Tibial artery (tissue), 4 donors: ENCODE measurements at regions not wholly inside any gene's neighbourhood (a gene's known extent, or its start where the extent isn't known, plus 50 kb on each side); places are given as distances from the start of the nearest gene placed in this dataset.

Experiments
- DNase-seq, 2 donors: peaks; one replicate each; pipeline ENCODE4 v3.0.0-alpha.2; 2019
- H3K27ac ChIP-seq, 2 donors: fragments of 200-600 bp; sonication (generic) in 1 of 2; 1 replicate in 1 of 2; 2 replicates in 1 of 2; pipeline ENCODE4 v1.5.1; 2018 to 2019; ENCODE audit warnings: mild to moderate bottlenecking in 1 of 2
- H3K27me3 ChIP-seq, 2 donors: fragments of 200-600 bp; sonication (generic) in 1 of 2; one replicate each; pipeline versions ENCODE4 v1.5.1 to v1.6.0; 2016 to 2019
- H3K36me3 ChIP-seq, 3 donors: fragments of 200-600 bp; sonication (generic) in 2 of 3; one replicate each; pipeline ENCODE4 v1.5.1; 2016 to 2019; ENCODE audit warnings: mild to moderate bottlenecking in 2 of 3
- H3K4me1 ChIP-seq, 4 donors: fragments of 200-600 bp; sonication (generic) in 2 of 4; 1 replicate in 3 of 4; 2 replicates in 1 of 4; pipeline ENCODE4 v1.5.1; 2016 to 2019
- H3K4me3 ChIP-seq, 2 donors: fragments of 200-600 bp; sonication (generic) in 1 of 2; 1 replicate in 1 of 2; 2 replicates in 1 of 2; pipeline ENCODE4 v1.5.1; 2018 to 2019; ENCODE audit warnings: mild to moderate bottlenecking in 2 of 2
- H3K9me3 ChIP-seq, 3 donors: fragments of 200-600 bp; sonication (generic) in 1 of 3; one replicate each; pipeline ENCODE4 v1.5.1; 2016 to 2019
- CTCF ChIP-seq, 2 experiments: fragments of 200-600 bp in 1 of 2; fragments of 450-650 bp in 1 of 2; IDR thresholded peaks; one replicate each; pipeline ENCODE4 v1.5.1; 2017 to 2019; ENCODE audit warnings: antibody characterized with exemption in 2 of 2, mild to moderate bottlenecking in 1 of 2, moderate library complexity in 1 of 2
- intact Hi-C: fragments of 100-400 bp; cut with DNase I; formaldehyde crosslinking; loops from one replicate; pipeline ENCODE4 v1.15.0; 2023; ENCODE audit warnings: low total_unique reads

GRCh38 chr4:30920043-30920442, 199.9 kb downstream of the PCDH7 start:
- no peaks in the 10 kb centered on the region for H3K27me3 ChIP-seq
- peaks cover 0 to 5% (median 0%) of the 10 kb centered on the region in 3 donors for H3K36me3 ChIP-seq
- no peaks in the 10 kb centered on the region for H3K9me3 ChIP-seq
- no peak for DNase-seq
- H3K4me3 ChIP-seq = no peak overlapping the region
- TF ChIP-seq CTCF (IDR thresholded peaks at IDR 0.05) = no peak
- intact Hi-C loops = no loop called here
- H3K27ac ChIP-seq = no peak overlapping the region
- H3K4me1 ChIP-seq = peaks cover 0 to 11% (median 0%) of the 10 kb centered on the region in 4 donors

- DNase-seq = no peak
- no peak for TF ChIP-seq CTCF (IDR thresholded peaks at IDR 0.05)
- Histone ChIP-seq H3K4me3 (no peak overlapping the region), H3K36me3 (peaks cover 0 to 5% (median 0%) of the 10 kb centered on the region in 3 donors), H3K27ac (no peak overlapping the region), H3K9me3 (no peaks in the 10 kb centered on the region), H3K27me3 (no peaks in the 10 kb centered on the region), H3K4me1 (peaks cover 0 to 8% (median 0%) of the 10 kb centered on the region in 4 donors)
- intact Hi-C loops = no loop called here
Measured at GRCh38 chr4:30922625-30923024, 202.5 kb downstream of the PCDH7 start.

DNA sequence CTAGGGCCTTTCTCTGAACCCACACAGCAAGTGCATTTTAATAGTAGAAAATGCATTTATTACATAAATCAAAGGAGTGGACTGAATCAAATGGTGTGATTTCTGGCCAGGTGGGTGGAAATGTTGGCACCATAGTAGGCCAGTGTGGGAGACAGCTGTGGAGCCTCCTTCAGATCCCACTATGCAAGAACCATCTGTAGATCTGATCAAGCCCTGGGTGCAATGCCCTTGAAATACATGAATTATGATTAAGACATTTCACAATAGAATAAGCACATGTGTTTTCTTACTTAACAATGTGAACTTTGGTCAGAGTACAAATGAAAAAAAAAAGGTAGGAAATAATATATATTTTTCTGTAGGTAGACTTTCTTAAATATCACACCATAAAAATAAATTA, 204.3 kb downstream of the PCDH7 start:
- DNase-seq = no peak
- no peaks in the 10 kb centered on the region for H3K27me3 ChIP-seq
- H3K9me3 ChIP-seq = no peaks in the 10 kb centered on the region
- no peak overlapping the region for H3K4me3 ChIP-seq
- TF ChIP-seq CTCF (IDR thresholded peaks at IDR 0.05) = no peak
- intact Hi-C loops = no loop called here
- H3K36me3 ChIP-seq = peaks cover 0 to 5% (median 0%) of the 10 kb centered on the region in 3 donors
- peaks cover 0 to 3% (median 0%) of the 10 kb centered on the region in 4 donors for H3K4me1 ChIP-seq
- H3K27ac ChIP-seq = no peak overlapping the region

DNA sequence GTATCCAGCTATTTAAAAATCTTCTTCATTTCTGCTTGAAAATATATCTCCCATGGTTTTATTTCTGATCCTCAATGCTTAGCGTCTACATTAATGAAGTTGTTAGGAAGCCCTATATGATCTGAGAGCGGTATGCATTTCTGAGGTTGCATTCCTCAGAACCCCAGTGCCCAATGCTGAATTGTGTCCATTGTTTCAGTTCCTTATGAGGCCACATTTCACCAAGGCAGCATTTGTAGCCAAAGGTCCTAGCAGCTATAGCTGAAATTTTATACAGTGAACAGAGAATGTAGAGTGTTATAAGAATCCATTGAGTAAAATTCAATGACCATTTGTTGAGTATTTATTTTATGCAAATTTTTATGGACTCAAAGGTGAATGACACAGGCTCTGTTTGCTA, 209.5 kb downstream of the PCDH7 start:
- H3K27ac ChIP-seq = no peak overlapping the region

GRCh38 chr4:30930276-30930675, 210.1 kb downstream of the PCDH7 start:
- H3K4me3 ChIP-seq = no peak overlapping the region
- no peaks in the 10 kb centered on the region for H3K27me3 ChIP-seq
- no peak for DNase-seq
- H3K36me3 ChIP-seq = no peaks in the 10 kb centered on the region
- intact Hi-C loops = no loop called here
- H3K9me3 ChIP-seq = no peaks in the 10 kb centered on the region
- TF ChIP-seq CTCF (IDR thresholded peaks at IDR 0.05) = no peak
- no peak overlapping the region for H3K27ac ChIP-seq
- H3K4me1 ChIP-seq = peaks cover 0 to 7% (median 1%) of the 10 kb centered on the region in 4 donors

More for the DNA sequence above, 209.5 kb downstream of the PCDH7 start:
- H3K9me3 ChIP-seq = no peaks in the 10 kb centered on the region
- no peak for TF ChIP-seq CTCF (IDR thresholded peaks at IDR 0.05)
- H3K4me3 ChIP-seq = no peak overlapping the region
- DNase-seq = no peak
- no peaks in the 10 kb centered on the region for H3K36me3 ChIP-seq
- intact Hi-C loops = no loop called here
- no peaks in the 10 kb centered on the region for H3K27me3 ChIP-seq
- peaks cover 0 to 7% (median 1%) of the 10 kb centered on the region in 4 donors for H3K4me1 ChIP-seq

GRCh38 chr4:30932581-30932980, 212.4 kb downstream of the PCDH7 start:
- intact Hi-C loops = no loop called here
- Histone ChIP-seq H3K9me3 (no peaks in the 10 kb centered on the region), H3K36me3 (no peaks in the 10 kb centered on the region), H3K27ac (no peak overlapping the region), H3K27me3 (no peaks in the 10 kb centered on the region), H3K4me3 (no peak overlapping the region), H3K4me1 (peaks cover 0 to 12% (median 1%) of the 10 kb centered on the region in 4 donors)
- no peak for TF ChIP-seq CTCF (IDR thresholded peaks at IDR 0.05)
- DNase-seq = no peak
